SK-N-SH (cell line): ENCODE measurements at regions not wholly inside any gene's neighbourhood (a gene's known extent, or its start where the extent isn't known, plus 50 kb on each side); places are given as distances from the start of the nearest gene placed in this dataset.

ENCODE experiments used
- CTCF ChIA-PET: fragments of 300-600, 350-600 bp; formaldehyde crosslinking; extraction: SDS; loops from one replicate; lab custom pipeline; 2021; lab: Yijun Ruan, JAX
- POLR2A ChIA-PET: fragments of 350-600 bp; sonication (Branson Sonifier 250); formaldehyde crosslinking; extraction: SDS; loops from one replicate; lab custom pipeline; 2020; ENCODE audit warnings: antibody characterized with exemption, inconsistent platforms; lab: Yijun Ruan, JAX
- DNase-seq: peaks from one replicate; pipeline ENCODE4 v3.0.0; 2012
- H2AFZ ChIP-seq: fragments of 200-600 bp; sonication (generic); 2 replicates; pipeline ENCODE4 v1.8.1; 2016; ENCODE audit warnings: antibody characterized with exemption, mild to moderate bottlenecking, low read depth
- H3F3A ChIP-seq: fragments of 200-600 bp; sonication (generic); replicated peaks from 2 replicates; pipeline ENCODE3; 2016; ENCODE audit warnings: antibody characterized with exemption, mild to moderate bottlenecking; ENCODE audit not compliant: insufficient read depth
- H3K27ac ChIP-seq, 2 experiments: fragments of 200-500 bp in 1 of 2; fragments of 200-600 bp in 1 of 2; sonication (Bioruptor generic) in 1 of 2; sonication (generic), shearing (Covaris generic) in 1 of 2; 2 replicates each; pipeline versions ENCODE4 v1.5.1 to v1.6.1; 2014 to 2016; ENCODE audit warnings: low read depth in 2 of 2, inconsistent platforms in 1 of 2, low read length in 1 of 2, mild to moderate bottlenecking in 1 of 2, mixed read lengths in 1 of 2
- H3K27me3 ChIP-seq: fragments of 200-600 bp; sonication (generic), shearing (Covaris generic); 2 replicates; pipeline ENCODE4 v1.6.1; 2016; ENCODE audit warnings: mixed run types; ENCODE audit not compliant: insufficient read depth
- H3K36me3 ChIP-seq, 2 experiments: fragments of 200-500 bp in 1 of 2; fragments of 200-600 bp in 1 of 2; sonication (Bioruptor generic) in 1 of 2; sonication (generic) in 1 of 2; replicated peaks in 1 of 2; 2 replicates each; pipeline versions ENCODE3 to v1.5.1; 2014 to 2016; ENCODE audit warnings: low read length in 1 of 2, mild to moderate bottlenecking in 1 of 2; ENCODE audit not compliant: insufficient read depth in 2 of 2, control insufficient read depth in 1 of 2
- H3K4me1 ChIP-seq, 2 experiments: fragments of 200-500 bp in 1 of 2; fragments of 200-600 bp in 1 of 2; sonication (Bioruptor generic) in 1 of 2; sonication (generic), shearing (Covaris generic) in 1 of 2; 2 replicates each; pipeline versions ENCODE4 v1.5.1 to v1.6.1; 2014 to 2016; ENCODE audit warnings: low read depth in 1 of 2, low read length in 1 of 2, mixed run types in 1 of 2; ENCODE audit not compliant: insufficient read depth in 2 of 2, control insufficient read depth in 1 of 2
- H3K4me2 ChIP-seq: fragments of 200-600 bp; sonication (generic), shearing (Covaris generic); 2 replicates; pipeline ENCODE4 v1.6.1; 2017; ENCODE audit warnings: mixed run types
- H3K4me3 ChIP-seq, 2 experiments: fragments of 200-500 bp in 1 of 2; fragments of 200-600 bp in 1 of 2; sonication (Bioruptor generic) in 1 of 2; sonication (generic), shearing (Covaris generic) in 1 of 2; 2 replicates each; pipeline versions ENCODE4 v1.5.1 to v1.8.1; 2014 to 2016; ENCODE audit warnings: low read depth in 2 of 2, inconsistent platforms in 1 of 2, low read length in 1 of 2, mild to moderate bottlenecking in 1 of 2, mixed read lengths in 1 of 2, moderate library complexity in 1 of 2
- H3K79me2 ChIP-seq: fragments of 200-600 bp; sonication (generic); 2 replicates; pipeline ENCODE4 v1.8.1; 2017; ENCODE audit warnings: mild to moderate bottlenecking; ENCODE audit not compliant: insufficient read depth
- H3K9ac ChIP-seq: fragments of 200-600 bp; sonication (generic); 2 replicates; pipeline ENCODE4 v1.6.1; 2017; ENCODE audit warnings: mixed run types
- H3K9me2 ChIP-seq: fragments of 200-600 bp; sonication (generic); 2 replicates; pipeline ENCODE4 v1.6.1; 2017; ENCODE audit warnings: mixed run types
- H3K9me3 ChIP-seq: fragments of 200-600 bp; sonication (generic); 2 replicates; pipeline ENCODE4 v1.6.1; 2017; ENCODE audit warnings: mixed run types, mild to moderate bottlenecking, moderate library complexity
- H4K20me1 ChIP-seq: fragments of 200-600 bp; sonication (generic); 2 replicates; pipeline ENCODE4 v1.6.1; 2017; ENCODE audit warnings: mild to moderate bottlenecking, mixed run types; ENCODE audit not compliant: insufficient read depth
- ELF1 ChIP-seq: IDR thresholded peaks from 2 replicates; pipeline ENCODE4 v1.4.0; 2012
- EZH2phosphoT487 ChIP-seq: fragments of 200-600 bp; sonication (generic); IDR thresholded peaks from 2 replicates; pipeline ENCODE4 v1.6.1; 2017; ENCODE audit warnings: low read depth, mixed run types, mild to moderate bottlenecking, antibody characterized with exemption, moderate library complexity, borderline replicate concordance
- GATA2 ChIP-seq: sonication (generic); formaldehyde crosslinking; IDR thresholded peaks from 2 replicates; pipeline ENCODE4 v1.5.0; 2020; ENCODE audit warnings: mild to moderate bottlenecking, missing genetic modification reagents
- IRF3 ChIP-seq: fragments of 150-350 bp; IDR thresholded peaks from 2 replicates; pipeline ENCODE4 v1.6.1; 2016; ENCODE audit warnings: mild to moderate bottlenecking, low read depth, low read length
- MXI1 ChIP-seq: IDR thresholded peaks from 2 replicates; pipeline ENCODE4 v1.6.1; 2012; ENCODE audit warnings: mild to moderate bottlenecking, low read depth, low read length, improper control_type of control experiment
- POLR2AphosphoS5 ChIP-seq: IDR thresholded peaks from 2 replicates; pipeline ENCODE4 v1.6.1; 2012; ENCODE audit warnings: low read depth, low read length
- RXRA ChIP-seq: IDR thresholded peaks from 2 replicates; pipeline ENCODE4 v1.4.0; 2012; ENCODE audit warnings: low read depth, mild to moderate bottlenecking, borderline replicate concordance
- SIN3A ChIP-seq: IDR thresholded peaks from 2 replicates; pipeline ENCODE4 v1.6.1; 2012; ENCODE audit warnings: low read depth, mild to moderate bottlenecking, low read length, moderate library complexity, borderline replicate concordance
- TCF12 ChIP-seq: IDR thresholded peaks from 2 replicates; pipeline ENCODE4 v1.4.0; 2012
- WGBS: methylation state at CpG from one replicate; pipeline ENCODE4 v1.1.6; 2017; ENCODE audit warnings: low lambda C conversion rate; 5-methylcytosine and 5-hydroxymethylcytosine counted together

DNA sequence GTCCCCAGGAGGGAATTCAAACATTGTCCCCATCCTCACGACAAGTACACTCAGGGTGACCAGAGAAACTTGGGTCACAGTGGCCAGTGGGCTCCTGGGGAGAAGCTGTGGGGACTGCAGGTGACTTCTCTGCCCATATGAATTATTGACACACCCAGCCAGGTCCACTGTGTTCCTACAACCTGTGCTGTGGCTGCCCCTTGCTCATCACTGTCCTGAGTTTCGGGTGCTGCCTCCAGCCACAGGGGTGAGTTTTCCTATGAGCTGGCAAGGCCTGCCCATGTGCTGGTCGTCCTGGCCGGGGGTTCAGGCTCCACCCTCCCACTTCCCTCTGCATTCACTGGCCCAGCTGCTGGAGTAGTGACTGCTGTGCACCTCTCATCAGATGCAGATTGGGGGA lies 59.0 kb upstream of the RBFOX3 start:
- H4K20me1 ChIP-seq: no peaks in the 10 kb centered on the region
- no peak for TF ChIP-seq IRF3
- TF ChIP-seq MXI1: no peak
- no peak for TF ChIP-seq SIN3A
- no peak for TF ChIP-seq RXRA
- no peak for TF ChIP-seq TCF12
- TF ChIP-seq EZH2phosphoT487: no peak
- no peak for TF ChIP-seq GATA2 (CRISPR knock-in tag)
- TF ChIP-seq POLR2AphosphoS5: no peak
- no peak for TF ChIP-seq ELF1
- TF ChIP-seq, all 33 proteins: peak for 0
- DNase-seq: no peak
- ChIA-PET POLR2A (no interaction called here), CTCF (interaction anchor here (1.0 to 2.8 kb wide), 5 partner anchors 10 to 277 kb away, joined by 3 to 20 read pairs (median 5); no protein-coding TSS in a partner anchor)
- WGBS: 19% methylated on average over 4 of the region's 4 CpGs
- no peaks in the 10 kb centered on the region for H3K27me3 ChIP-seq
- H3K27ac ChIP-seq: no peak overlapping the region
- H3F3A ChIP-seq: no peaks in the 10 kb centered on the region
- peaks cover 14% of the 10 kb centered on the region; the same call in 1 of the 2 replicates for H3K9me3 ChIP-seq
- no peak overlapping the region for H3K9ac ChIP-seq
- no peaks in the 10 kb centered on the region for H3K79me2 ChIP-seq
- H3K4me2 ChIP-seq: no peak overlapping the region
- peaks cover 0 to 12% of the 10 kb centered on the region in 2 experiments; a peak in 1 of 4 replicates for H3K4me1 ChIP-seq
- no peak overlapping the region for H2AFZ ChIP-seq
- no peak overlapping the region for H3K4me3 ChIP-seq
- no peaks in the 10 kb centered on the region for H3K36me3 ChIP-seq
- no peaks in the 10 kb centered on the region for H3K9me2 ChIP-seq

GRCh38 chr17:79668344-79669250 lies 57.7 kb upstream of the RBFOX3 start:
- Histone ChIP-seq H3K27me3 (no peaks in the 10 kb centered on the region), H4K20me1 (no peaks in the 10 kb centered on the region), H3K9me3 (peaks cover 7% of the 10 kb centered on the region; the same call in 1 of the 2 replicates), H2AFZ (no peak overlapping the region), H3K9me2 (no peaks in the 10 kb centered on the region), H3K4me1 (peaks cover 0 to 12% of the 10 kb centered on the region in 2 experiments; a peak in 1 of 4 replicates), H3K4me3 (no peak overlapping the region), H3K4me2 (no peak overlapping the region), H3F3A (no peaks in the 10 kb centered on the region), H3K36me3 (no peaks in the 10 kb centered on the region), H3K79me2 (no peaks in the 10 kb centered on the region), H3K9ac (no peak overlapping the region), H3K27ac (no peak overlapping the region)
- CTCF ChIA-PET: interaction anchor here (0.9 to 2.8 kb wide), 6 partner anchors 9 to 276 kb away, joined by 3 to 20 read pairs (median 4); no protein-coding TSS in a partner anchor
- POLR2A ChIA-PET: no interaction called here
- WGBS: 44% methylated on average over 16 of the region's 17 CpGs
- no peak for DNase-seq
- no peak for TF ChIP-seq MXI1
